Heart left ventricle (tissue), 16 donors: ENCODE measurements at regions not wholly inside any gene's neighbourhood (a gene's known extent, or its start where the extent isn't known, plus 50 kb on each side); places are given as distances from the start of the nearest gene placed in this dataset.

Experiments
- ATAC-seq, 4 donors: fragments of 200-7000 bp; cut with Tn5 transposase; one replicate each; pipeline ENCODE4 v1.9.1; 2020 to 2022; ENCODE audit warnings: moderate library complexity in 4 of 4, mild to moderate bottlenecking in 3 of 4, moderate number of reproducible peaks in 1 of 4
- DNase-seq, 5 donors: peaks; one replicate each; pipeline ENCODE4 v3.0.0-alpha.2; 2020
- H3K27ac ChIP-seq, 12 donors: fragments of 200-600 bp; sonication (generic) in 4 of 12; one replicate each; pipeline versions ENCODE4 v1.5.0 to v1.8.0; 2016 to 2022; ENCODE audit warnings: mild to moderate bottlenecking in 2 of 12
- H3K27me3 ChIP-seq, 9 donors: fragments of 200-600 bp; sonication (generic) in 2 of 9; one replicate each; pipeline versions ENCODE4 v1.5.1 to v1.8.0; 2016 to 2022; ENCODE audit warnings: mild to moderate bottlenecking in 3 of 9
- H3K36me3 ChIP-seq, 9 donors: fragments of 200-600 bp; sonication (generic) in 2 of 9; one replicate each; pipeline versions ENCODE4 v1.5.0 to v1.8.0; 2018 to 2022; ENCODE audit warnings: mild to moderate bottlenecking in 2 of 9
- H3K4me1 ChIP-seq, 12 donors: fragments of 200-600 bp; sonication (generic) in 4 of 12; one replicate each; pipeline versions ENCODE4 v1.5.0 to v1.8.0; 2016 to 2022; ENCODE audit warnings: mild to moderate bottlenecking in 3 of 12
- H3K4me3 ChIP-seq, 12 donors: fragments of 200-600 bp; sonication (generic) in 4 of 12; one replicate each; pipeline versions ENCODE4 v1.5.0 to v1.8.0; 2017 to 2022; ENCODE audit warnings: mild to moderate bottlenecking in 9 of 12, moderate library complexity in 4 of 12
- H3K9me3 ChIP-seq, 12 donors: fragments of 200-600 bp; sonication (generic) in 4 of 12; one replicate each; pipeline versions ENCODE4 v1.5.0 to v1.8.0; 2016 to 2022; ENCODE audit warnings: mild to moderate bottlenecking in 1 of 12
- POLR2A ChIP-seq, 2 donors: fragments of 450-650 bp; IDR thresholded peaks; one replicate each; pipeline ENCODE4 v1.6.1; 2017; ENCODE audit warnings: antibody characterized with exemption in 2 of 2, mild to moderate bottlenecking in 2 of 2, moderate library complexity in 2 of 2
- WGBS, 4 donors: extraction: QIAGEN DNeasy Blood & Tissue Kit in 2 of 4; methylation state at CpG; one replicate each; pipeline versions ENCODE4 v1.1.5 to v1.1.7; 2013 to 2018; 5-methylcytosine and 5-hydroxymethylcytosine counted together
- intact Hi-C, 10 donors: fragments of 100-400 bp; cut with DNase I; formaldehyde crosslinking; loops; one replicate each; pipeline versions ENCODE4 v1.11.1 to v1.14.2; 2022
- TF ChIP-seq, protein P1 (sequence below), 12 donors: fragments of 200-600 bp; sonication (generic) in 4 of 12; IDR thresholded peaks; one replicate each; pipeline versions ENCODE4 v1.5.0 to v1.8.0; 2018 to 2022; ENCODE audit warnings: antibody characterized with exemption in 12 of 12, mild to moderate bottlenecking in 5 of 12
- donor health status: ischemic (EF 13 %, LVEDD 7.1; RV severe dilation, severe dysfunction).
- donor health status: healthy with polysubstance abuse.
- donor health status: DM: no; HTN: yes; CAD: no.
- donor health status: DM: no; HTN: no; CAD: no.
- donor health status: ischemic (EF 25% LVEDD 6.9; RV normal size, moderate dysfunction).
- donor health status: ischemic (EF 25% LVEDD 5.7; RV mildly dilated, moderate dysfunction).
- donor health status: healthy.
- donor health status: DM: yes; HTN: yes; CAD: no.
- donor health status: ischemic (EF 35%, LVEDD 5.7; RV mildly dilated, moderate dysfunction).
- donor health status: nonischemic (EF 11% LVEDD 7.7; RV severe dilation, severe dysfunction).
- donor health status: DM: yes; HTN: yes; CAD: no.
- donor health status: PGD.
- donor health status: ischemic (EF 29% LVEDD 5.4; RV normal size, mild dysfunction).
- donor health status: nonischemic (EF 23%, LVEDD 6.1; RV moderate dilation, normal function).

DNA sequence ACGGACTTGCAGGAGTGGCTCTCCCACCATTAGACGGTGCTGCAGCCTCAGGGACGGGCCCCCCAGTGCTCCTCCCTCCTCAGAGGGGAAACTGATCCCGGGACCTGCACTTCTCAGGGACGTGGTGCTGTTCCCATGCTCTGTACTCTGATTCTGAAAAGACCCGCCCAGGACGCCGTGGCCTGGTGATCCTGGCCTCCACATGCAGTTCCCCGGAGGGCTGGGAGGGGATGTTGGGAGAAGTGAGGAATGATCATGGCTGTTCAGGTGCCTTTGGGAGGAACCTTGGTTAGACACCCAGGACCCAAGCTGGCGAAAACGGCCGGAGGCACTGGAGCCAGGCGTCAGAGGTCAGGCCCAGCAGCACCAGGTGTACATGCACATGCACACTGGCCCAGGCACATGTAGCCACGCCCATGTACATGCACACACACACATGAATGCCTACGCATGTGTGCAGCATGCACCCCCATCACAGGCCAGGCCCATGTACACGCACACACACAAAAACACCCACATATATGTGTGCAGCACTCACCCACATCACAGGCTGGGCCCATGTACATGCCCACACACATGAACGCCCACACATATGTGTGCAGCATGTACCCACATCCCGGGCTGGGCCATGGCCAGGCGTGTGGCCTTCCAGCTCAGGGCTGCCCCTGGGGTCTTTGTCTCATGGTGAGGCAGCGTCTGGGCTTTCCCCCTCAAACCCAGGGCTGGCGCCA, 52.6 kb upstream of the DACT2 start:
- peaks cover 0 to 11% (median 0%) of the 10 kb centered on the region in 12 donors for H3K4me1 ChIP-seq
- no peaks in the 10 kb centered on the region for H3K9me3 ChIP-seq
- intact Hi-C loops = loop anchor here in 6 of 10 donors (1.0 to 10.0 kb wide), 4 partner anchors 70 to 513 kb away; partner anchors contain the start of gene SMOC2 (in 1 of the 6)
- H3K27ac ChIP-seq = no peak overlapping the region
- WGBS, 4 donors = 89 to 94% (median 92%) methylated on average over 15 to 21 of the region's 21 CpGs
- DNase-seq (peak in 1 of 5 donors; percentile 59), ATAC-seq (no peak)
- no peak overlapping the region for H3K4me3 ChIP-seq
- no peak for TF ChIP-seq POLR2A (IDR thresholded peaks at IDR 0.05)
- TF ChIP-seq, protein P1, sequence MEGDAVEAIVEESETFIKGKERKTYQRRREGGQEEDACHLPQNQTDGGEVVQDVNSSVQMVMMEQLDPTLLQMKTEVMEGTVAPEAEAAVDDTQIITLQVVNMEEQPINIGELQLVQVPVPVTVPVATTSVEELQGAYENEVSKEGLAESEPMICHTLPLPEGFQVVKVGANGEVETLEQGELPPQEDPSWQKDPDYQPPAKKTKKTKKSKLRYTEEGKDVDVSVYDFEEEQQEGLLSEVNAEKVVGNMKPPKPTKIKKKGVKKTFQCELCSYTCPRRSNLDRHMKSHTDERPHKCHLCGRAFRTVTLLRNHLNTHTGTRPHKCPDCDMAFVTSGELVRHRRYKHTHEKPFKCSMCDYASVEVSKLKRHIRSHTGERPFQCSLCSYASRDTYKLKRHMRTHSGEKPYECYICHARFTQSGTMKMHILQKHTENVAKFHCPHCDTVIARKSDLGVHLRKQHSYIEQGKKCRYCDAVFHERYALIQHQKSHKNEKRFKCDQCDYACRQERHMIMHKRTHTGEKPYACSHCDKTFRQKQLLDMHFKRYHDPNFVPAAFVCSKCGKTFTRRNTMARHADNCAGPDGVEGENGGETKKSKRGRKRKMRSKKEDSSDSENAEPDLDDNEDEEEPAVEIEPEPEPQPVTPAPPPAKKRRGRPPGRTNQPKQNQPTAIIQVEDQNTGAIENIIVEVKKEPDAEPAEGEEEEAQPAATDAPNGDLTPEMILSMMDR (IDR thresholded peaks at IDR 0.05) = no peak
- no peaks in the 10 kb centered on the region for H3K36me3 ChIP-seq
- peaks cover 0 to 26% (median 0%) of the 10 kb centered on the region in 9 donors for H3K27me3 ChIP-seq

DNA sequence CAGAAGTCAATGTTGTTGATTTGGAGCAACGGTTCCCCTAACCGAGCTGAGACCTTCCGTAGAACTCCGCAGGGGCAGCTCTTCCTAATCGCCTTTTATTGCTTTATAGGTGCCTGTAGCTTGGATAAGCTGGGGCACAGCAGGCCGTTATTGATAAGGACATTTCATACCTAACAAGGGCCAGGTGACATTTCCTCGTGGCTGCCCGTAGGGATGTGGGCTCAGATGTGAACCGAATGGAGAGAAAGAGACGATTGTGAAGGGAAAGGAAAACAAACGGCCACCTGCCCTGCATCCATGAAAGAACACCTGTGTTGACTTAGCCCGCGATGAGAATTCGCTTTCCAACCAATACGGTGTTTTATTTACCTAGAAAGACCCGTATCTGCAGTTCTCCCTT, 53.3 kb upstream of the DACT2 start:
- Histone ChIP-seq H3K9me3 (no peaks in the 10 kb centered on the region), H3K4me3 (no peak overlapping the region), H3K36me3 (no peaks in the 10 kb centered on the region), H3K27me3 (peaks cover 0 to 26% (median 0%) of the 10 kb centered on the region in 9 donors), H3K27ac (no peak overlapping the region), H3K4me1 (peaks cover 0 to 14% (median 0%) of the 10 kb centered on the region in 12 donors)
- TF ChIP-seq, protein P1 (IDR thresholded peaks at IDR 0.05) = no peak
- TF ChIP-seq POLR2A (IDR thresholded peaks at IDR 0.05) = no peak
- ATAC-seq (no peak), DNase-seq (no peak)
- 81 to 88% (median 85%) methylated on average over 16 of the region's 16 CpGs for WGBS, 4 donors
- intact Hi-C loops = loop anchor here in 2 of 10 donors (5.0 to 10.0 kb wide), 2 partner anchors 69 to 152 kb away; partner anchors contain the start of gene SMOC2 (in 1 of the 2)

DNA sequence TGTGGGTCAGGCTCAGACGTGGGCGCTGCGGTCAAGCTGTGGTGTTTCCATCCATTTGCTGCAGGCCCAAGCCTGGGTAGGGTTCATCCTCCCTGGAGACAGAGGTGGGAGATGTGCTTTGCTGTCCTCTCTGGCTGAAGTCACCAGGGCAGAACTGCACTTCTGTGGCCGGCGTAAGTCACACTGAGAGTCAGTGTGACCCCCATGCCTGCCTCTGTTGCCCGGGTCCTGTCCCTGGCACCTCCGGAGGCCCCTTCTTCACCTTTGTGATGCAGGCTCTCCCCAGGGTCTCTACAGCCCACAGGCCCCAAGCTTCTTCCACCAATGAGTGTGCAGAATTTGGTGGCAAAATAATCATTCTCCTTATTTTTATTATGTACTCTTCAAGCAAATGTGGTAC, 53.8 kb upstream of the DACT2 start:
- no peaks in the 10 kb centered on the region for H3K36me3 ChIP-seq
- H3K9me3 ChIP-seq = no peaks in the 10 kb centered on the region
- TF ChIP-seq, protein P1 (IDR thresholded peaks at IDR 0.05) = no peak
- TF ChIP-seq POLR2A (IDR thresholded peaks at IDR 0.05) = no peak
- no peak for ATAC-seq
- peaks cover 0 to 23% (median 0%) of the 10 kb centered on the region in 9 donors for H3K27me3 ChIP-seq
- 91 to 99% (median 95%) methylated on average over 6 to 7 of the region's 7 CpGs for whole genome bisulfite sequencing, 4 donors
- H3K27ac ChIP-seq = no peak overlapping the region
- intact Hi-C loops = loop anchor here in 2 of 10 donors (5.0 to 10.0 kb wide), 2 partner anchors 69 to 151 kb away; partner anchors contain the start of gene SMOC2 (in 1 of the 2)
- DNase-seq = peak in 1 of 5 donors; percentile 18
- no peak overlapping the region for H3K4me3 ChIP-seq
- H3K4me1 ChIP-seq = peaks cover 0 to 14% (median 0%) of the 10 kb centered on the region in 12 donors

DNA sequence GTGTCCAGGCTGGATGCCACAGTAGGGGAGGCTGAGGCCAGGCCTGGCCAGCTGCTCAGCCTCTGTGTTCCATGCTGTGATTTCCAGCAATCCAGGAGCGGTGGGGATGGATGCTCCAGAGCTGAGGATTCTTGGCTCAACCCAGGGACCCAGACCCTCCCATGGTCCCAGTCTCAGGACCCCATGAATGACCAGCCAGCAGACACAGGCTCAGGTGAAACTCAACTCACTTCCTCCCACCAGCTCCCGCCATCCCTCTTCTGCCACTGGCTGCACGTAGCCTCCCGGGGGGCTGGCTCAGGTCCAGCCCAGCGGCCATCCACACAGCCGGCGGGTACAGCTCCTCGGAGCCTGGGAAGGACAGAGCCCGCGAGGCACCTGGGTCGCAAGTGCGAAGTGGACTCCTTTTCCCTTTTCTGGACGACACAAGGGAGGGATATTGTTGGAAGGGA, 54.5 kb upstream of the DACT2 start:
- intact Hi-C loops = loop anchor here in 2 of 10 donors (5.0 to 10.0 kb wide), 2 partner anchors 68 to 151 kb away; partner anchors contain the start of gene SMOC2 (in 1 of the 2)
- H3K27ac ChIP-seq = no peak overlapping the region
- H3K4me3 ChIP-seq = no peak overlapping the region
- H3K4me1 ChIP-seq = peaks cover 0 to 14% (median 0%) of the 10 kb centered on the region in 12 donors
- WGBS, 4 donors = 66 to 88% (median 80%) methylated on average over 6 to 13 of the region's 13 CpGs
- peak in 1 of 5 donors; percentile 23 for DNase-seq
- H3K36me3 ChIP-seq = no peaks in the 10 kb centered on the region
- TF ChIP-seq, protein P1 (IDR thresholded peaks at IDR 0.05) = no peak
- TF ChIP-seq POLR2A (IDR thresholded peaks at IDR 0.05) = no peak
- H3K9me3 ChIP-seq = no peaks in the 10 kb centered on the region
- peaks cover 0 to 16% (median 0%) of the 10 kb centered on the region in 9 donors for H3K27me3 ChIP-seq
- ATAC-seq = no peak
